C1 segment of cervical spinal cord (tissue), 14 donors: ENCODE measurements at regions not wholly inside any gene's neighbourhood (a gene's known extent, or its start where the extent isn't known, plus 50 kb on each side); places are given as distances from the start of the nearest gene placed in this dataset.

Source experiments
- DNase-seq, 14 donors: peaks; one replicate each; lab custom pipeline; 2025; lab: John Stamatoyannopoulos, UW

DNA sequence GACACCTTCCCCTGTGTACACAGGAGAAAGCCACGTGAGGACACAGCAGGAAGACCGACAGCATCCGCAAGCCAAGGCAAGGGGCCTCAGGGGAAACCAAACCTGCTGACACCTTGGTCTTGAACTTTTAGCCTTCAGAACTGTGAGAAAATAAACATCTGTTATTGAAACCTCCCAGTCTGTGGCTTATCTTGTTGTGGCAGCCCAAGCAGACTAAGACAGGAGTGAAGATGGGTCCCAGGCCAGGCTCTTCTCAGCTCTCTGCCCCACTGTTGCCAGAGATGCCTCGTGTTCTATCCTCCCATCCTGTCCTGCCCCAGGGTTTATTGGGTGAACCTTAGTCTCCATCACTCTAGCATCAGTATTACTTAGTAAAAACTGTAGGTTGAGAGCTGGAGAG, 236.3 kb downstream of the MATN1 start:
- DNase-seq = no peak

DNA sequence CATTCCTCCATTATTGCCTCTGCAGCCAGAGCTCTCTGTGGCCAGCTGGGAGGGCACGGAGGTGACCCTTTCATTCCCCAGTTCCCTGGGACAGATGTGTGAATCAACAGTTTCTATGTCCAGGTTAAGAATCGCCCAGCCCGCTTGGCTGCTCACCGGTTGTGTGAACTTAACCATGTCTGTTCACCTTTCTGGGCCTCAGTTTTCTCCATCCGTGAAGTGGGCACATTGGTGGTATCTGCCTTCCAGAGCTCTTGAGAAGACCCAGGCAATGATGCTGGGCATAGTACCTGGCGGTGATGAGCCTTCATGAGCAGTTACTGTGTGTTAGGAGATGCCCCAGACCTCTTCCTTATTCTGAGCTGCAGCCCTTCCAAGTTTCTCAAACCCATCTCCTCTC, 238.3 kb downstream of the MATN1 start:
- no peak for DNase-seq

GRCh38 chr1:30484668-30485067, 238.7 kb downstream of the MATN1 start:
- DNase-seq = no peak

DNA sequence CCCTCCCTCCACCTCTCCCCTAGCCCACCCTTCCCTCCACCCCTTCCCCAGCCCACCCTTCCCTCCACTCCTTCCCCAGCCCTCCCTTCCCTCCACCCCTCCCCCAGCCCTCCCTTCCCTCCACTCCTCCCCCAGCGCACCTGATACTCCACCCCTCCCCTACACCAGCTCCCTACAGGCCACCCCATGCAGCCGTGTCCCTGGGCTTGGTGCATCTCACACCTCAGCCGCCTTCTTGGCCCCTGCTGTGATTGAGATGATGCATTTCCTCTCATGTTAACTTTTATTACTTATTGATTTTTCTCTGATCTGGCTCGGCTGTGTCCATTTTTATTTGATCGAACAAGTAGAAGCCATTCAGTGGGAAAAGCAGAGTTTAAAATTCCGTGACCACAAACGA, 243.8 kb downstream of the MATN1 start:
- DNase-seq = no peak

GRCh38 chr1:30478799-30479563, 244.4 kb downstream of the MATN1 start:
- no peak for DNase-seq

DNA sequence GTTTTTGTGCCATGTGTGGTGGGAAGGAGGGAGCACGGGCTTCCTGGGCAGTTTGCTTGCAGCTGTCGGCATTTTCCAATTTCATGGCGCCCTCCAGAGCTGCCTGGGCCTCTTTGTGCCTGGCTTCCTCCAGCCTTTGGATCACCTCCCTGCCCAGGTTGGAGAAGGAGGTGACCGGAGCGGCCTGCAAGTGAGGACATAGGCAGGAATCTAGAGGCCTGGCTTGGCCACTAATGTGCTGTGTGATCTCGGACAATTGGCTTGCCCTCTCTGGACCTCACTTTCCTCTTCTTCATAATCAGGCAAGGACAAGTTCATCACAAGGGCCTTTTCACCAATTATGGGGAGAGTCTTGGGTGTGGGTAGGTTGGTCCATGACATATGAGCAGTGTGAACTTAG, 245.1 kb downstream of the MATN1 start:
- DNase-seq = no peak

DNA sequence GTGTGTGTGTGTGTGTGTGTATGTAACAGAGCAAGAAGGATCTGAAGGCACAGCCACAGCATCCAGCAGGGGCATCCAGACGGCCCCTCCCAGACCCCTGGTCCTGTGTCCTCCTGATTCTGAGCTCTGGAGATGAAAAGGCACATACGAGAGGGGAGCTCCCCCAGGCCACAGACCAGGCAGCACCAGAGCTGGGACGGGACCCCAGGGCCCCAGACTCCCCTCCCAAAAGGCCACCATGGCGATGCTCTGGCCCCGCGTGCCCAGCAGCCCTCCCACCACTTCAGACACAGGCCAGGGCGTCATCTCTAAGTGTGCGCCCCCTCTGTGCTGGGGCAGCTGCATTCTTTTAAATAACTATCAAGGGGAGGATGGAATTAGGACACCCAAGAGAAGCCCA, 245.8 kb downstream of the MATN1 start:
- no peak for DNase-seq

DNA sequence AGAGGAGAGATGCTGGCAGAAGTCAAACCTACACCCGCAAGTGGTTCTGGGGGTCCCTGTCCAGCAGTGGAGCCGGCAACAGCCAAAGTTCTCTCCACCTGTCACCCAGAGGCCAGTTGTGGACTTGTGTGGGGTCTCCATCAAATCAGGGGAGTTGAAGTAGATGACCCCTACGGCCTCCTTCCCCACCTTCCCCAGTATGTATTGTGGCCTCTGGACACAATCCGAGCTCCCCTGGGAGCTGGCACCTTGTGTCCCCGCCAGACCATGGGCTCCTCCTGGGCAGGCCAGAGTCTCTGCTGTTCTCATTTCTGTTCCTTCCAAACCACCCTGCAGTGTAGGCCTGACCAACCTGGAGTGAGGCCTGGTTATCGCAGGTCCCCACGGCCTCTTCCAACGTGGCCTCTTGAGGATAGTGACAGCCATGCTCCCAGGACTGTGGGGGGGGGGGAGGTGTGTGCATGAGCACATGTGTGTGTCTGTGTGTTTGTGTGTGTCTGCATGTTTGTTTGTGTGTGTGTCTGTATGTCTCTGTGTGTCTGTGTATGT, 246.4 kb downstream of the MATN1 start:
- no peak for DNase-seq

DNA sequence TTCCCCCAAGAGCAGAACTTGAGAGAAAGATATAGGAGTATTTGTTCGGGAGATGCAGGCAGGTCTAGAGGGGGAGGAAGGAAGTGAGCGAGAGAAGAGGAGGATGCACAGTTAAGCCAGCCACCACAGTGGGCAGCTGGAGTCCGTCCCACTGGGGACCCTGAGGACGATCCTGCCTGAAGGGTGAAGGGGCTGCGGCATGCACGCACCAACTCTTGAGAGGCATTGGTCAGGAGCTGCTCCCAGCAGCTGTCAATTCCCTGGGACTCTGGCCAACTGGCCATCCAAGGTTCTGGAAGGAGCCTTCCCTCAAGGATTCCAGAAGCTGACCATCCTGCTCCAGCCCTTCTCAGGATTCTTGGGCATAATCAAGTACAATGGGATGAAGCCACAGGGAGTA, 246.9 kb downstream of the MATN1 start:
- no peak for DNase-seq

DNA sequence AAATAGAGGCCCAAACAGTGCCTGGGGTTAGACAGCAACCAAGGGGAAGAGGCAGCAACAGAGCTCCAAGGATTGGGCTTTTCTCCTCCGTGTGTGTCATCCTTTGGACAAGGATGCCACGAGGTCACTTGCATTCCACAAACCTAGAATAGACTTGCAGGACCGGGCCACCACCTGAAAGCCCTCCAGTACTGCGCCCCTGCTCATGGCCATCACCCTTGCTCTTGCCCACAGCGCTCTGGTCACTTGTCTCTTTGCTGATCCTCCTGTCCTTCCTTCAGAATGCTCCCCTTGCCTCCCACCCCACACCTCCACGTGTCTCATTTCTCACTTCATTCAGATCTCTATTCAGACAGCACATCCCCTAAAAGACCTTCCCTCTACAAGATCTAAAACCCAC, 247.4 kb downstream of the MATN1 start:
- DNase-seq = no peak

DNA sequence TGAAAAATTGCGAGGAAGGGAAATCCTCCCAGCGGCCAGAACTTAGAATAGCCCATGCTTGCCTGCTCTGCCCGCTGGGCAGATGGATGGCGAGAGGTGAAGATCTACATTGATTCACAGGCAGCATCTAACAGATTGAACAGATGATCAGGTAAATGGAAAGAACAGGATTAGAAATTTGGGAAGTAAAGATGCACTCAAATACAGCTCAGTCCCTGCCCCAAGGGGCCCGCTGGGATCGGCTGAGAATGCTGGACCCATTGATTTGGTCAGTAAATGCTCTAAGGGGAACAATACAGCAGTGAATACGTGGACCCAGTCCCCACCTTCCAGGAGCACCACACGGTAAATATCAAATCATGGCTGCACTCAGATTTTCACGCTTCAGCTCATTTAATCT, 248.2 kb downstream of the MATN1 start:
- DNase-seq = no peak

GRCh38 chr1:30474818-30475200, 248.6 kb downstream of the MATN1 start:
- DNase-seq = no peak

DNA sequence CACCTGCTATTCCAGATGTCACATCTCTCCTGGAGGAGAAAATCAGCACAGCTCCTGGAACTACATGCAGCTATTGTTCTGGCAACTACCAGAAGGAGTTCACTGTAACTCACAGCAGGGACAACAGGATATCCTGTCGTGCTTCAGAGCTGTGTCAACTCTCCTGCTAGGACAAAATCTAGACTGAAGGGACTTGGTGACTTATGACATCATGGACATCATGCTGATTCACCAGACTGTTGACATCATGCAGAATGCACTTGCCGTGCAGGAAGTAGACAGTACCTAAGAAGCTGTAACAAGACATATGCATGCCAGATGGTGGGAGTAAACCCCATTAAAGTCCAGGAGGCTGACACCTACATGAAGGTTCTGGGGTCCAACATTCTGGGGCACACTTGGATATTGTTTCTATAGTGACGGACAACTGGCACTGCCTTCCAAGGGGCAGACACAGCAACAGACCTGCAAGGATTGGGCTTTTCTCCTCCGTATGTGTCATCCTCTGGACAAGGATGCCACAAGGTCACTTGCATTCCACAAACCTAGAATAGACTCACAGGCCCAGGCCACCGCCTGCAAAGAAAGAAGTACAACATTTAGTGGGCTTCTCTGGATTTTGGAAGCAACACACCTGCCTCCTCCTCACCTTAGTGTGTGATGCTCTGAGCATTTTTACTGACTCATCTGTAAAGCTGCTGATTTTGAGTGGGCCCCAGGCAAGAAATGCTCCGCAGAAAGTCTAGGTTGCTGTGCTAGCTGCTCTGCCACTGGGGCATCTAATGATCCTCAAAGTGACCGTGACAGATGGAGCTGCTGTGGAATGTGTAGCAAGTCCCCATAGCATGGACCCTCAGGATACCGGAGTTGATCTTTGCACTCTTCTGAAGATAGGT, 249.2 kb downstream of the MATN1 start:
- DNase-seq = no peak

DNA sequence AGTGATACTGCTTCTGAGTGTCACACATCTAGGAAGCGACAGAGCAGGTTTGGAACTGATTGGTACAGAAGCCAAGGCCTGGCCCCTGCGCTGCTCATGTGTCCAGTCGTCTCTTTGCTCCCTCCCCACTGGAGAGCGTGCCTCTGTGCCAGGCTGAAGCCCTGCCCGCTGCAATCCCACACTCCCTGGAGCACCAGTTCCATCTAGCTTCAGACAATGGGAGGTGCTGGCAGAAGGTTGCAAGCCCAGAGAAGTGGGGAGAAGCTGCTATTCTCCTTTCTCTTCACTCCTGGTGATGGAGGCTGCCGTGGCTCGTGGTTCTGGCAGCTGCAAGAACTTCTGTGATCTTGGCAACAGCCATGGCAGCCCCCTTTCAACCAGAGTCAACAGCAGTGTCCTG, 250.9 kb downstream of the MATN1 start:
- no peak for DNase-seq

DNA sequence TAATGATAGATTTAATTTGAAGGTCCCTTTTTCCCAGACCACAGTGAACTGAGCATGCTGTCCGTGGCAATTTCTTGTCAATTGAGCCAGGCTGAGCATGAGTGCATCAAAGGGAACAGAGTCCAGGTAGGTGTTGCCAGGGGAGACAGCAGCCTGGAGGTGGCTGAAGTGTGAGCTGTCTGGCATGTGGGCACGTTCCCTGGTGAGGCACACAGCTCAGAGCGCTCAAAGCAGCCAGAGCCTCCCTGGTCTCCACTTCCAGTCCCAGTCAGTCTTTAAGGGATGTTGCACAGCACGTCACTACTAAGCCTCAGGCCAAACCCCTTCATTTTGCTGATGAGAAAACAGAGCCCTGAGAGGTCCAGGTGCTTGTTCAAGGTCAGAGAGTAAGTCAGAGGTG, 251.4 kb downstream of the MATN1 start:
- no peak for DNase-seq

GRCh38 chr1:30471307-30471706, 252.1 kb downstream of the MATN1 start:
- no peak for DNase-seq

GRCh38 chr1:30469426-30469825, 254.0 kb downstream of the MATN1 start:
- no peak for DNase-seq

- DNase-seq = no peak
These were observed 256.3 kb downstream of the MATN1 start for GRCh38 chr1:30467101-30467500.

DNA sequence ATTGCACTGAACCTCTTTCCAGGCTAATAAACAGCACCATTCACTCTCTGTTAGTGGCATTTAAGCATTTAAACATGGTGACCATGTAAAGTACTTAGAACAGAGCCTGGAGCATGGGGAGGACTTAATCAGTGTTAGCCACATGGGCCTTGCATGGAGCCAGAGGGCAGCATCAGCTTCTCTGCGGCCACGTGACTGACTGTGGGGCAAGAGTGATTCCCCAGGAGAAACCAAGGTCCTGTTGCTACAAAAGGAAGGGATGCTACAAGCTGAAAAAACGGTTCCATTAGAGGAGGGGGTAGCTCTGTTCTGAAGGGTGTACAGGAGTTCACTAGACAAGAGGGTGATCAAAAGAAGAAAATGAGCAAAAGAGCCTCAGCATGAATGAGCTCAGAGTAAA, 256.8 kb downstream of the MATN1 start:
- DNase-seq = no peak

- DNase-seq = no peak
These were observed 257.4 kb downstream of the MATN1 start for GRCh38 chr1:30466026-30466425.

- no peak for DNase-seq
These were observed 258.3 kb downstream of the MATN1 start for GRCh38 chr1:30465096-30465495.

GRCh38 chr1:30464187-30464617, 259.2 kb downstream of the MATN1 start:
- no peak for DNase-seq
